NCI-H2029 treated with DMSO at 0.1 percent for 48 hours (cell line): ENCODE measurements at regions not wholly inside any gene's neighbourhood (a gene's known extent, or its start where the extent isn't known, plus 50 kb on each side); places are given as distances from the start of the nearest gene placed in this dataset.

ENCODE experiments used
- DNase-seq: peaks from one replicate; lab custom pipeline; 2025; lab: John Stamatoyannopoulos, UW

DNA sequence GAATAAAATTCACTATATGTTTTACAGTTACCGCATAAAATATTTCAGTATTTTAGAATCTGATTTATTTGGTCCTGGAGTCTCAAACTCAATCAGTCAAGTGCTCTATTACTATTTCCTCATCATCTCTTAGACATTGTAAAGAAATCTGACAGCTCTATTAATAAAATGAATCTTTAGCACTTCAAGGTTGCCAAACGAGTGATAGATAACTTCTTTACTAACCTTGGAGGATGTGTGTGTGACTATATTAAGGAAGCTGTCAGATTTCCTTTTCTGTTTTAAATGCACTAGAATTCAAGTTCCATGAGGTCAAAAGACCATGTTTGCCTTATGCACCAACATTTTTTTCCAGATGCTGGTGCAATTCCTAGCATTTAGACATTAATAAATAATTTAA lies 389.8 kb upstream of the AZI2 start:
- no peak for DNase-seq

DNA sequence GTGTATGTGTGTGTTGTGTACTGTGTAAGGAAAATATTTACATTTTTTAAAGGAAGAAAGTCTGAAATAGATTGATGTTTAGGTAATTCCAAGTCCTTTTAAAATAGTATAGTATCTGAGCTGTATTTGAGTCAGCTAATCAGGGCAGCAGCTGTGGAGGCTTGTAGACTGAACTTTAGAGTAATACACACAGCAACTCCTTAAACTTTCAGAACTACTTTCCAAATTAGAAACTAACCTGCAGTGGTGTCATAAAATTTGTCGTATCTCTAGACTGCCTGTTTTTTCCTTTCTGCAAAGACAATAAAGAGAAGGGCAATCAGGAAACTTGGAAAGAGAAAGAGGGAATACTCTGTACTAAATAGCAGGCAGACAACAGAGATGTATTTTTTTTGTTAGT lies 391.0 kb upstream of the AZI2 start:
- DNase-seq: no peak

DNA sequence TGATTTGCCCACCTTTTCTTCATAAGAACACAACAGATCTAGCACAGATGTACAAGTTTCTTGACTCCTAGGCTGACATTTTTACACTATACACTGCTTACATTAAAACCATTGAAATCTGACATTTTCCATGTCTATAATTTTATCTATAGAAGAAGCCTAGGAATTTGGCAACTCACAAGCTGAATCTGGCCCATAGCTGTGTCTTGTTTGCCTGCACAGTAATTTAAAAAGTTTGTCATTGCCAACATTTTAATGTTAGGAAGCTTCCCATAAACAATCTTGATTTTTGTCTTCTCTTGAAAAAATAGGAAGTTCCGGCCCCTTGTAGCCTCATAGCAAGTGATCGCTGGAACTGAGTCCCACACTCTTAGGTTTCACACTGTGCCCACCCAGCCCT lies 394.6 kb upstream of the AZI2 start:
- no peak for DNase-seq

- DNase-seq: peak; percentile 90
Measured at GRCh38 chr3:28743831-28744230, 395.2 kb upstream of the AZI2 start.

DNA sequence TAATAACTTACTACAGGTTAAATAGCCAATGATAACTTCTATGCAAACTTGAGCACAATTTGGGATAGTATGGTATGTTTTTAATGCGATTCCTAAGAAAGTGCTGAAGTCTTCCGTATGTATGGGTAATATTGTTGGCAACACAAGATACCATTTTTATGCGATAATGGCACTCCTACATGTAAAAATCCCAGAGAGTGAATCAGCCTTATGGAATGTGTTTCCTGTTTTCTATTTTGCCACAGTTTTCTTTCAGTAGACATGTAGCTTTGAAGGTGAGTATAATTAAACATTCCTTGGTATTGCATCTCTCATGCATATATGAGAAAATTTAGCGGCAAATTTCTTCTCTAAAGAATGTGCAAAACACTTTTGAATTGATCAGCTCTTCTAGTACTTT lies 396.8 kb upstream of the AZI2 start:
- DNase-seq: no peak

- DNase-seq: peak; percentile 68
Measured at GRCh38 chr3:28745916-28746617, 397.4 kb upstream of the AZI2 start.

DNA sequence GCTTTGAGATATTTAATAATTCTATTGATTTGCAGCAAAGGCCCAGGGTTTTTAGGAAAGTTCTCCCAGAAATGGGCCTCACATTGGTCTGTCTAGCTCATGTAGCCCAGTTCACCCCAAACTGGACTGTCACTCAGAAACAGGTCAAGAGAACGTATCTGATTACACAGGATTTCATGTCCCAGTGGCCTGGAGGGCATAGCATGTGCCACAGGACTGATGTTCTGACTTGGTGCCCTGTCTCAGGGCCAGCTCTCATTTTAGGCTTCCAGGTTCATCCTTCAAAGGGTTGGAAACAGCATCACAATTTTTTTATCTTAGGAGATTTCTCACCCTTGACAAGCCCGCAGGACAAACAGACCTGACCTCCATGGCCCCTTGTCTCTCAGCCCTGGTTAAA lies 398.4 kb upstream of the AZI2 start:
- DNase-seq: no peak

DNA sequence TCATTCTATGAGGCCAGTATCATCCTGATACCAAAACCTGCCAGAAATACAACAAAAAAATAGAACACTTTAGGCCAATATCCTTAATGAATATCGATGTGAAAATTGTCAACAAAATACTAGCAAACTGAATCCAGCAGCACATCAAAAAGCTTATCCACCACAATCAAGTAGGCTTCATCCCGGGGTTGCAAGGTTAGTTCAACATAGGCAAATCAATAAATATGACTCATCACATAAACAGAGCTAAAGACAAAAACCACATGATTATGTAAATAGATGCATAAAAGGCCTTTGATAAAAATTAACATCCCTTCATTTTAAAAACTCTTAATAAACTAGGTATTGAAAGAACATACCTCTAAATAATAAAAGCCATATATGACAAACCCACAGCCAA lies 403.2 kb upstream of the AZI2 start:
- DNase-seq: no peak

GRCh38 chr3:28752290-28752689 lies 403.7 kb upstream of the AZI2 start:
- no peak for DNase-seq

DNA sequence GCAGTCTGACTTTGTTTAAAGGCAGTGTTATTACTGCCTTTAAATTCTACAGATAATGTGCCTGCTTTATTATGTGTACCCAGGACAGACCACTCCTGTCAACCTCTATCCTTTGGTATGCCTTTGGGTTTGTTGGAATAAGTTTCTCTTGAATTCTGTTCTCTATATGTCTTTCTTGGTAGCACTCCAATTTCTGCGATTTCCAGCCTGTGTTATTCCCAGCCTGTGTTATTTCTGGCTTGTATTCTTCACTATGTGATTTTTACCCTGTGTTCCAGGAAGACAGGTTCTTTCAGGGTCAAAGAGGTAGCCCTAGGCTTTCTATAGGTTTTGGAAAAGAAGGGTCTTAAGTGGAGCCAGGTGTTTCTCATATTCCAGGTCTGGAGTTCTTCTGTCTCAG lies 407.4 kb upstream of the AZI2 start:
- no peak for DNase-seq

DNA sequence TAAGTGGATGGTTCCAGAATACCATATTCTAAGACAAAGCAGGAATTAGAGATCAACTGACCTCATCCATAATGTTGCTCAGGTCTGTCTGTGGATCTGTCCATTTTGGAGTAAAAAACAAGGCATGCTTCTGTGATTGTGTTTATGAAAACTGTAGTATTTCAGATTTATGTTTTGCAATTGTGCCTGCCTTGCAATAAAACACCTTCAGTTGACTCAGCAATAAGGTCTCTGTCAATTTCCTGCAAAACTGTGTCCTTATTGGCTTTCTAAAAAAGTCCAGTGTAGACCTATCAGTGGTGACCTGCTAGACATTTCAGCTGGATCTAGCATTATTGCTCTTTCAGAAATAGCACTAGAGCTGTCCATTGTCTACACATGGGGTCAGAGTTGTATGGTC lies 409.5 kb upstream of the AZI2 start:
- DNase-seq: no peak

GRCh38 chr3:28761375-28761774 lies 412.8 kb upstream of the AZI2 start:
- no peak for DNase-seq

GRCh38 chr3:28765194-28765593 lies 416.6 kb upstream of the AZI2 start:
- no peak for DNase-seq

GRCh38 chr3:28768439-28768838 lies 419.8 kb upstream of the AZI2 start:
- DNase-seq: no peak

- DNase-seq: no peak
Measured at GRCh38 chr3:28777806-28778475, 429.3 kb upstream of the AZI2 start.

GRCh38 chr3:28780480-28780879 lies 431.9 kb upstream of the AZI2 start:
- DNase-seq: no peak

GRCh38 chr3:28781053-28781452 lies 432.4 kb upstream of the AZI2 start:
- no peak for DNase-seq

GRCh38 chr3:28786446-28786845 lies 437.8 kb upstream of the AZI2 start:
- DNase-seq: no peak

GRCh38 chr3:28788571-28788970 lies 439.9 kb upstream of the AZI2 start:
- DNase-seq: no peak

DNA sequence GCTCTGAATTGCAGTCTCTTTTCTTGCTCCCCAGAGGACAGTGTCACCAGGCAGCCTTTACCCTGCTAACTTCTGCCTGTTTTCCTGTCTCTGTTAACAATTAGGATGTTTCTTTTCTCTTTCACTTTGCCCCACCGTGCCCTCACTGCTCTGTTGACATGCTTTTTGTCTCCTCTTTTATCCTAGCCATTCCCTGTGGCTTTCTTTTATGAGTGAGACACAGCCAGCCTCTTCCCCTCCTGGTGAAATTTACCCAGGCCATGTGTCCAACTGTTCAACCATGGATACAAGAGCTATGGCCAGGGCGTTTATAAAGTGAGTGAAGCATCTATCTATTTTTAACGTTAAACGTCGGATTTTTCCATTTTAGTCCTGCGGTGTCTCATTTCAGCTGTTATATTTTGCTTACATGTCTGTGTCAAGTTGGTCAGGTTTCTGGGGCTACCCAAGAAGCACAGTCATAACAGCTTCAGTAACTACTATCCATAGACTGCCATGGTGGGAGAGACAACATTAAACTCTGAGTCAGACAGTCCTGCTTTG lies 443.2 kb upstream of the AZI2 start:
- DNase-seq: no peak

DNA sequence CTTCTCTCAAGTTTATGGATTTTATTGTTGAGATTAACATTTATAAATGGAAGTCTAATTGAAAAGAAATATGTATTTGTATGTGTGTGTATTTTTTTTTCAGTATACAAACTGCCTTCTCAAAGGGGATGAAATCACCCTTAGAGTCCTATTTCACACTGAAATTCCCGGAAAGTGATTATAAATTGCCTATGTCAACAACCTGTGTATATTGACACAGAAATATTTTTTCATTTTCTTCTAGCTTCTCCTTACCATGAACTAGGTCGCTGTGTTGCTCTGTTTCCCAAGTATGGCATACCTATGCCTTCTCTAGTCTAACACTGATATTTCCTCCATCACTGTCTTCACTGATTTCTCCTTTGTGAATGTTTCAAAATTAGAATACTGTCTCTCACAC lies 444.0 kb upstream of the AZI2 start:
- no peak for DNase-seq

GRCh38 chr3:28799084-28799483 lies 450.5 kb upstream of the AZI2 start:
- no peak for DNase-seq

DNA sequence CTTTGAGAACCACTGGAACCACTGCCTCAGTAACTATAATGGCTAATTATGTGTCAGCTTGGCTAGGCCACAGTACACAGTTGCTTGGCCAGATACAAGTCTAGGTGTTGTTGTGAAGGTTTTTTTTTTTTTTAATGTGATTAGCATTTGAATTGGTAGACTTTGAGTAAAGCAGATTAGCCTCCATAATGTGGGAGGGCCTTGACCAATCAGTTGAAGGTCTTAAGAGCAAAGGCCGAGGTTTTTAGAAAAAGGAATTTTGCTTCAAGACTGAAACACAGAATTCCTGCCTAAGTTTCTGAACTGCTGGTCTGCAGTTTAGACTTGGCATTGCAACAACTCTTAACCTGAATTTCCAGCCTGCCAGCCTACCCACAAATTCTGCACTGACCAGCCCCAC lies 451.6 kb upstream of the AZI2 start:
- DNase-seq: no peak

DNA sequence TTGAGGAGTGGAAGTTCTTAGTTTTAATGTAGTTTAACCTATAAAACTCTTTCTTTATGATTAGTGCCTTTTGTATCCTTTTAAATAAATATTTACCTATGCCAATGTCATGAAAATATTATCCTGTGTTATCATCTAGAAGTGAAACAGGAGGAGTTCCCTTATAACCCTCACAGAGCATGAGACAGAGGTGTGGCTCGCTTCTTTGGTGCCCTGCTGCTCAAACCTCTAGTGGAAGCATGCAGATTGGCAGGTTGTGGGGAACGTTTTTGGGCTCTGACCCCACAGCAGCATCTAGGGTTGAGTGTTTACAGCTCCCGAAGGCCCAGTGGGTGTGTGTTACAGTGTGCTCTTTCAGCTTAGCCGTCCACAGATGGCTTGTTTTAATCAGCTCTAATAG lies 459.4 kb upstream of the AZI2 start:
- DNase-seq: no peak
